ENCODE measurements at regions not wholly inside any gene's neighbourhood (a gene's known extent, or its start where the extent isn't known, plus 50 kb on each side); places are given as distances from the start of the nearest gene placed in this dataset.

DNA sequence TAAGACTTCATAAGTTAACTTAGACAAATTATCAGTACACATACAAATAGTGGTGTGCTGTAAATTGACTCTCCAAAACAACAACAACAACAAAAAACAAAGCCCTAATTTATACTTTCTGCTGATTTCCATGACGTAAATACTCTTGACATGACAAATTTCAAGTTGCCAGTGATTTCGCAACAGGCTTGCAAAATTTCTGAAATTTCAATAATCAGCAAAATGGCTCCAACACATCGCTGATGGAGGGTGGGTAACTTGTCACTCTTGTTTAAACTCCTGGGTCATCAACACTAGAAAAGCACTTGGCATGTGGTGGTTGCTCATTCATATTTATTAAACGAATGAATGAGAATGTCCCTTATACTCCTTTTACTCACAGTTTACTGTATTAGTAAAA, 205.2 kb upstream of the SATB1 start:
- Histone ChIP-seq H3K27me3 (no peaks in the 10 kb centered on the region), H3K9me3 (no peaks in the 10 kb centered on the region), H3K36me3 (no peaks in the 10 kb centered on the region), H3K4me3 (no peak overlapping the region), H3K27ac (no peak overlapping the region), H3K4me1 (no peaks in the 10 kb centered on the region)
- WGBS = 86% methylated on average over 4 of the region's 4 CpGs
- TF ChIP-seq, protein P1, sequence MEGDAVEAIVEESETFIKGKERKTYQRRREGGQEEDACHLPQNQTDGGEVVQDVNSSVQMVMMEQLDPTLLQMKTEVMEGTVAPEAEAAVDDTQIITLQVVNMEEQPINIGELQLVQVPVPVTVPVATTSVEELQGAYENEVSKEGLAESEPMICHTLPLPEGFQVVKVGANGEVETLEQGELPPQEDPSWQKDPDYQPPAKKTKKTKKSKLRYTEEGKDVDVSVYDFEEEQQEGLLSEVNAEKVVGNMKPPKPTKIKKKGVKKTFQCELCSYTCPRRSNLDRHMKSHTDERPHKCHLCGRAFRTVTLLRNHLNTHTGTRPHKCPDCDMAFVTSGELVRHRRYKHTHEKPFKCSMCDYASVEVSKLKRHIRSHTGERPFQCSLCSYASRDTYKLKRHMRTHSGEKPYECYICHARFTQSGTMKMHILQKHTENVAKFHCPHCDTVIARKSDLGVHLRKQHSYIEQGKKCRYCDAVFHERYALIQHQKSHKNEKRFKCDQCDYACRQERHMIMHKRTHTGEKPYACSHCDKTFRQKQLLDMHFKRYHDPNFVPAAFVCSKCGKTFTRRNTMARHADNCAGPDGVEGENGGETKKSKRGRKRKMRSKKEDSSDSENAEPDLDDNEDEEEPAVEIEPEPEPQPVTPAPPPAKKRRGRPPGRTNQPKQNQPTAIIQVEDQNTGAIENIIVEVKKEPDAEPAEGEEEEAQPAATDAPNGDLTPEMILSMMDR (IDR thresholded peaks at IDR 0.05) = no peak
- TF ChIP-seq POLR2A (IDR thresholded peaks at IDR 0.05) = no peak
- TF ChIP-seq POLR2AphosphoS5 (IDR thresholded peaks at IDR 0.05) = no peak
- no peak for TF ChIP-seq EP300 (IDR thresholded peaks at IDR 0.05)
- DNase-seq (ENCODE audit: low spot score in 2 of 2) = no peak

DNA sequence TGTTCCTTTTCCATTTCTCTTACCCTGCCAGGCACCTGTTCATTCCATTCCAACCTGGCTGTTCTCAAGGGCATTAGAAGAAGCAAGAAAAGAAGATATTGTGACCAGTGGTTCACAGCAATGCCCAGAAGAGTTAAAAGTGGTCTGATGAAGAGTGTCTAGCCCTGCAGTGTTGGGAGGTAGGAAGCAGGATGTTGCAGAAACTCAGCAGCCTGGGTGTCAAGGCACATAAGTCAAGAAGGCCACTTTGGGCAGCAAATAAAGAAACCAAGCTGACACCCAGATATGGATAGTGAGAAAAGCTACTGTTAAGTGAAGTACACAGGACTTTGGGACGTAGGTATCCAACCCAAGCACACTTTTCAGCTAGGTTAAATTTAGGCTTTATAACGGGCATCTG, 199.9 kb upstream of the SATB1 start:
- no peak overlapping the region for H3K27ac ChIP-seq
- DNase-seq (ENCODE audit: low spot score in 2 of 2) = no peak
- no peak overlapping the region for H3K4me3 ChIP-seq
- WGBS = 93% methylated on average over 2 of the region's 2 CpGs
- no peaks in the 10 kb centered on the region for H3K27me3 ChIP-seq
- H3K4me1 ChIP-seq = no peaks in the 10 kb centered on the region
- TF ChIP-seq, protein P1 (IDR thresholded peaks at IDR 0.05) = no peak
- no peak for TF ChIP-seq EP300 (IDR thresholded peaks at IDR 0.05)
- TF ChIP-seq POLR2A (IDR thresholded peaks at IDR 0.05) = no peak
- no peak for TF ChIP-seq POLR2AphosphoS5 (IDR thresholded peaks at IDR 0.05)
- no peaks in the 10 kb centered on the region for H3K36me3 ChIP-seq
- no peaks in the 10 kb centered on the region for H3K9me3 ChIP-seq

DNA sequence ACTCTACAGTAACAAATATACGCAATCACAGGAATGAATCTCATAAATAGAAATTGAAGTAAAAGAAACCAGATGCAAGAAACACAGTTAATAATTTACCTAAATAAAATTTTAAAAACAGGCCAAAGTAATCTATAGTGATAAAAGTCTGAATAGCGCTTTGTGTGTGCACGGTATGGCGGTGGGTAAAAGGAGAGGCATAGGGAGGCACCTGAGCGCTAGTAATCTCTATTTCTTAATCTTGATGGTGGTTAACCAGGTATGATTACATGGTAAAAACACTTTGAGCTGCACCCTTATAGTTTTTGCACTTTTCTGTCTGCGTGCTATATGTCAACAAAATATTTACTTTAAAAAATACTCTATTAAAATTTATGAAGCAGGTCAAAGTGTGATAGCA, 198.1 kb upstream of the SATB1 start:
- 97% methylated on average over 6 of the region's 6 CpGs for WGBS
- no peak for DNase-seq (ENCODE audit: low spot score in 2 of 2)
- Histone ChIP-seq H3K4me1 (no peaks in the 10 kb centered on the region), H3K27ac (no peak overlapping the region), H3K36me3 (no peaks in the 10 kb centered on the region), H3K9me3 (no peaks in the 10 kb centered on the region), H3K27me3 (no peaks in the 10 kb centered on the region), H3K4me3 (no peak overlapping the region)
- TF ChIP-seq POLR2A (IDR thresholded peaks at IDR 0.05) = no peak
- TF ChIP-seq EP300 (IDR thresholded peaks at IDR 0.05) = no peak
- TF ChIP-seq, protein P1 (IDR thresholded peaks at IDR 0.05) = no peak
- TF ChIP-seq POLR2AphosphoS5 (IDR thresholded peaks at IDR 0.05) = no peak

DNA sequence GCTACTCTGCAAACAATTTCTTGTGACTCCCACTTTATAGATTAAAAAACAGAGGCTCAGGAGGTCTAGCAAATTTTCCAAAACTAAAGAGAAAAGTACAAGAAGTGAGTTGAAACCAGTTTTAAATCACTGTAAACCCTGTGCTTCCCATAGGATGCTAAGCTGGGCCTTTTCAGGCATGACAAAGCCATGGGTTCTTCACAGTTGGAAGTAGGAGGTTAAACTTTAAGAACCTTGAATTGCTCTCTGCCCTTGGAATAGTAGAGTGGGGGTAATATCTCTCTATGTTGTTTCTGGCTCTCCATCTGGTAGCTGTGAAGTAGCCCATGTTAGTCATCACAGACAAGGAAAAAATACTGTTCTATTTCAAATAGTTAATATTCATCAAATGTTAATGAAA, 193.6 kb upstream of the SATB1 start:
- Histone ChIP-seq H3K9me3 (no peaks in the 10 kb centered on the region), H3K4me3 (no peak overlapping the region), H3K27me3 (no peaks in the 10 kb centered on the region), H3K36me3 (no peaks in the 10 kb centered on the region), H3K4me1 (no peaks in the 10 kb centered on the region), H3K27ac (no peak overlapping the region)
- no peak for TF ChIP-seq EP300 (IDR thresholded peaks at IDR 0.05)
- no peak for TF ChIP-seq POLR2A (IDR thresholded peaks at IDR 0.05)
- TF ChIP-seq, protein P1 (IDR thresholded peaks at IDR 0.05) = no peak
- TF ChIP-seq POLR2AphosphoS5 (IDR thresholded peaks at IDR 0.05) = no peak
- no peak for DNase-seq (ENCODE audit: low spot score in 2 of 2)

DNA sequence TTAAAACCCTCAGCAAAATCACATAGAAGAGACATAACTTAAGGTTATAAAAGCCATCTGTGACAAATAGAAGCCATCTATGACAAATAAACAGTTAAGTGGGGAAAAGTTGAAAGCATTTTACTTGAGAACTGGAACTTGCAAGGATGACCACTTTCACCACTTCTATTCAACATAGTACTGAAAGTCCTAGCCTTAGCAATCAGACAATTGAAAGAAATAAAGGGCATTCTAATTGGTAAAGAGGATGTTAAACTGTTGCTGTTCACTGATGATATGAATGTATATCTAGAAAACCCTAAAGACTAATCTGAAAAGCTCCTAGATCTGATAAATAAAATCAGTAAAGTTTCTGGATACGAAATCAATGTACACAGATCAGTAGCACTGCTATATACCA, 186.9 kb upstream of the SATB1 start:
- TF ChIP-seq, protein P1 (IDR thresholded peaks at IDR 0.05) = no peak
- TF ChIP-seq POLR2AphosphoS5 (IDR thresholded peaks at IDR 0.05) (no peak), EP300 (IDR thresholded peaks at IDR 0.05) (no peak), POLR2A (IDR thresholded peaks at IDR 0.05) (no peak)
- Histone ChIP-seq H3K9me3 (no peaks in the 10 kb centered on the region), H3K27ac (no peak overlapping the region), H3K4me3 (no peak overlapping the region), H3K36me3 (no peaks in the 10 kb centered on the region), H3K4me1 (no peaks in the 10 kb centered on the region), H3K27me3 (no peaks in the 10 kb centered on the region)
- WGBS = 91% methylated on average over 1 of the region's 1 CpG
- DNase-seq (ENCODE audit: low spot score in 2 of 2) = no peak

Data from suprapubic skin (tissue), 4 donors.